Fibroblast of lung (primary cell): ENCODE measurements at regions not wholly inside any gene's neighbourhood (a gene's known extent, or its start where the extent isn't known, plus 50 kb on each side); places are given as distances from the start of the nearest gene placed in this dataset.

ENCODE experiments used
- EZH2 ChIP-seq: IDR thresholded peaks from 2 replicates; pipeline ENCODE4 v1.5.1; 2012; ENCODE audit warnings: low read length, control low read depth, mild to moderate bottlenecking; ENCODE audit errors: missing control alignments
- TF ChIP-seq, protein P1 (sequence below), 2 donors: IDR thresholded peaks in 1 of 2; conservative IDR thresholded peaks in 1 of 2; 1 replicate in 1 of 2; 2 replicates in 1 of 2; pipeline ENCODE4 v1.5.1; 2011 to 2012; ENCODE audit warnings: low read length in 2 of 2, control low read depth in 1 of 2, inconsistent platforms in 1 of 2, low read depth in 1 of 2, mild to moderate bottlenecking in 1 of 2

DNA sequence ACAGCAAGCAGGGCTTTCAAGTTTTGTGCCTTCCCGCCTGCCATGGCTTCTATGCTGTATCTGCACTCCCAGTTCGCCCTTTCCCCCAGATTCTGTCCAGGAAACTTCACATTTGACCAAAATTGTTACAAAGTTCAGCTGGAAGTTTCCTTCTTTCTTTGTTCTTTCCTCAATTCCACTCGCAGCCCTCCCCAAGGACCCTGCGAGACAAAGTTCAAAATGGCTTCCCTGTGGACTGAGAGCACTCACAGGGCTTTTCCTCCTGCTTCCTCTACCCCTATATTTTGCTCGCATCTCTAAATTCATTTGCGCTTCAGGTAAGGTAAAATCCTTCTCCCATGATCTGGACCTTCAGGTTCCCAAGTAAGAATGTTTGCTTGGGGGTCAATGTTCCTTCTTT lies 1348.4 kb upstream of the B3GALT2 start:
- TF ChIP-seq, protein P1, sequence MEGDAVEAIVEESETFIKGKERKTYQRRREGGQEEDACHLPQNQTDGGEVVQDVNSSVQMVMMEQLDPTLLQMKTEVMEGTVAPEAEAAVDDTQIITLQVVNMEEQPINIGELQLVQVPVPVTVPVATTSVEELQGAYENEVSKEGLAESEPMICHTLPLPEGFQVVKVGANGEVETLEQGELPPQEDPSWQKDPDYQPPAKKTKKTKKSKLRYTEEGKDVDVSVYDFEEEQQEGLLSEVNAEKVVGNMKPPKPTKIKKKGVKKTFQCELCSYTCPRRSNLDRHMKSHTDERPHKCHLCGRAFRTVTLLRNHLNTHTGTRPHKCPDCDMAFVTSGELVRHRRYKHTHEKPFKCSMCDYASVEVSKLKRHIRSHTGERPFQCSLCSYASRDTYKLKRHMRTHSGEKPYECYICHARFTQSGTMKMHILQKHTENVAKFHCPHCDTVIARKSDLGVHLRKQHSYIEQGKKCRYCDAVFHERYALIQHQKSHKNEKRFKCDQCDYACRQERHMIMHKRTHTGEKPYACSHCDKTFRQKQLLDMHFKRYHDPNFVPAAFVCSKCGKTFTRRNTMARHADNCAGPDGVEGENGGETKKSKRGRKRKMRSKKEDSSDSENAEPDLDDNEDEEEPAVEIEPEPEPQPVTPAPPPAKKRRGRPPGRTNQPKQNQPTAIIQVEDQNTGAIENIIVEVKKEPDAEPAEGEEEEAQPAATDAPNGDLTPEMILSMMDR (conservative IDR thresholded peaks at IDR 0.05 in 1 of 2, IDR thresholded peaks at IDR 0.05 in 1 of 2; ENCODE audit: low read depth in 1 of 2, low read length in 2 of 2) = no peak
- no peak for TF ChIP-seq EZH2
